HCT116 (cell line): ENCODE measurements at regions not wholly inside any gene's neighbourhood (a gene's known extent, or its start where the extent isn't known, plus 50 kb on each side); places are given as distances from the start of the nearest gene placed in this dataset.

ENCODE experiments used
- ATAC-seq: fragments of 200-7000 bp; cut with Tn5 transposase; 2 replicates; pipeline ENCODE4 v1.9.1; 2020; ENCODE audit warnings: mild to moderate bottlenecking, moderate library complexity
- BruUV-seq: library from RNA; stranded (reverse); fragments of 400-500 nt; replicated peaks from 2 replicates; lab custom pipeline; 2021; lab: Mats Ljungman, UMichigan
- CTCF ChIA-PET: fragments of 300-600 bp; sonication (Branson Sonifier 250); formaldehyde crosslinking; loops from one replicate; lab custom pipeline; 2021; ENCODE audit warnings: antibody characterized with exemption; lab: Charles Lee
- POLR2A ChIA-PET: fragments of 300-600, 350-600 bp; sonication (Branson Sonifier 250); formaldehyde crosslinking; loops from one replicate; lab custom pipeline; 2021; ENCODE audit warnings: antibody characterized with exemption; lab: Charles Lee
- RAD21 ChIA-PET, 2 experiments: fragments of 300-600 bp; sonication (Branson Sonifier 250); formaldehyde crosslinking; loops; one replicate each; lab custom pipeline; 2023; ENCODE audit warnings: low total read pairs in 2 of 2; ENCODE audit not compliant: uncharacterized antibody in 2 of 2, unreplicated experiment in 2 of 2, low non-redundant PET in 1 of 2; lab: Charles Lee
- DNase-seq: peaks from one replicate; pipeline ENCODE4 v3.0.0-alpha.2; 2010; ENCODE audit warnings: low read depth, low spot score
- H2AFZ ChIP-seq: fragments of 200-600 bp; shearing (Covaris generic), sonication (generic); 2 replicates; pipeline ENCODE4 v1.6.1; 2017; ENCODE audit warnings: low read depth, mixed run types, mixed read lengths, antibody characterized with exemption, low read length; ENCODE audit not compliant: poor library complexity, severe bottlenecking
- H3K27ac ChIP-seq: 2 replicates; pipeline ENCODE4 v1.5.1; 2012; ENCODE audit warnings: low read depth, low read length
- H3K27me3 ChIP-seq: fragments of 200-600 bp; sonication (generic); 2 replicates; pipeline ENCODE4 v1.6.1; 2016; ENCODE audit warnings: mixed run types, low read length, mixed read lengths; ENCODE audit not compliant: insufficient read depth
- H3K36me3 ChIP-seq, 2 experiments: fragments of 200-500 bp in 1 of 2; fragments of 200-600 bp in 1 of 2; sonication (Bioruptor generic) in 1 of 2; sonication (generic) in 1 of 2; 2 replicates each; pipeline versions ENCODE4 v1.5.1 to v1.6.1; 2014 to 2016; ENCODE audit warnings: low read length in 2 of 2, inconsistent platforms in 1 of 2, mixed read lengths in 1 of 2, mixed run types in 1 of 2; ENCODE audit not compliant: insufficient read depth in 2 of 2, control insufficient read depth in 1 of 2
- H3K4me1 ChIP-seq, 2 experiments: fragments of 200-600 bp in 1 of 2; sonication (generic) in 1 of 2; 2 replicates each; pipeline versions ENCODE4 v1.5.1 to v1.6.1; 2012 to 2017; ENCODE audit warnings: low read length in 2 of 2, inconsistent platforms in 1 of 2, mild to moderate bottlenecking in 1 of 2, mixed read lengths in 1 of 2, mixed run types in 1 of 2, moderate library complexity in 1 of 2; ENCODE audit not compliant: insufficient read depth in 2 of 2, control insufficient read depth in 1 of 2
- H3K4me2 ChIP-seq: fragments of 200-600 bp; sonication (generic); 2 replicates; pipeline ENCODE4 v1.6.1; 2017; ENCODE audit warnings: mixed run types, low read length, mixed read lengths
- H3K4me3 ChIP-seq, 2 experiments: fragments of 200-600 bp in 1 of 2; sonication (generic) in 1 of 2; replicated peaks in 1 of 2; 2 replicates each; pipeline ENCODE4 v1.5.1; 2011 to 2016; ENCODE audit warnings: low read length in 2 of 2, control low read depth in 1 of 2, low read depth in 1 of 2, mild to moderate bottlenecking in 1 of 2, mixed read lengths in 1 of 2, mixed run types in 1 of 2
- H3K79me2 ChIP-seq: fragments of 200-600 bp; sonication (generic); 2 replicates; pipeline ENCODE4 v1.6.1; 2017; ENCODE audit warnings: mild to moderate bottlenecking, mixed run types, low read length, moderate library complexity, mixed read lengths; ENCODE audit not compliant: insufficient read depth
- H3K9ac ChIP-seq: fragments of 200-600 bp; sonication (generic); 2 replicates; pipeline ENCODE4 v1.6.1; 2016; ENCODE audit warnings: low read length, mixed read lengths
- H3K9me2 ChIP-seq: fragments of 200-600 bp; sonication (generic), shearing (Covaris generic); 2 replicates; pipeline ENCODE4 v1.6.1; 2017; ENCODE audit warnings: mixed run types, mild to moderate bottlenecking, moderate library complexity; ENCODE audit not compliant: insufficient read depth
- H3K9me3 ChIP-seq, 2 experiments: fragments of 200-500 bp in 1 of 2; fragments of 200-600 bp in 1 of 2; sonication (Bioruptor generic) in 1 of 2; sonication (generic) in 1 of 2; 2 replicates each; pipeline ENCODE4 v1.6.1; 2014 to 2017; ENCODE audit warnings: low read length in 2 of 2, mixed read lengths in 2 of 2, inconsistent platforms in 1 of 2, low read depth in 1 of 2, mild to moderate bottlenecking in 1 of 2, mixed run types in 1 of 2, moderate library complexity in 1 of 2; ENCODE audit not compliant: control insufficient read depth in 1 of 2, insufficient read depth in 1 of 2
- H4K20me1 ChIP-seq: fragments of 200-600 bp; sonication (generic), shearing (Covaris generic); 2 replicates; pipeline ENCODE4 v1.6.1; 2017; ENCODE audit warnings: mixed run types, mild to moderate bottlenecking, moderate library complexity; ENCODE audit not compliant: insufficient read depth
- ATF3 ChIP-seq: IDR thresholded peaks from 2 replicates; pipeline ENCODE4 v1.6.1; 2012
- CBX3 ChIP-seq: IDR thresholded peaks from 2 replicates; pipeline ENCODE4 v1.6.1; 2012; ENCODE audit warnings: low read depth
- CEBPB ChIP-seq: IDR thresholded peaks from 2 replicates; pipeline ENCODE4 v1.6.1; 2012; ENCODE audit warnings: low read depth
- CTCF ChIP-seq, 3 experiments: fragments of 200-600 bp in 1 of 3; sonication (generic) in 1 of 3; IDR thresholded peaks in 2 of 3; conservative IDR thresholded peaks in 1 of 3; 2 replicates each; pipeline ENCODE4 v1.5.1; 2012 to 2017; ENCODE audit warnings: low read depth in 2 of 3, low read length in 2 of 3, antibody characterized with exemption in 1 of 3, borderline replicate concordance in 1 of 3, control low read depth in 1 of 3, mild to moderate bottlenecking in 1 of 3, mixed read lengths in 1 of 3, mixed run types in 1 of 3, moderate library complexity in 1 of 3; ENCODE audit not compliant: insufficient read depth in 1 of 3
- ELF1 ChIP-seq: IDR thresholded peaks from 2 replicates; pipeline ENCODE4 v1.6.1; 2012; ENCODE audit warnings: low read depth, borderline replicate concordance
- EZH2 ChIP-seq: fragments of 200-600 bp; sonication (generic); IDR thresholded peaks from 2 replicates; pipeline ENCODE4 v1.6.1; 2017; ENCODE audit warnings: antibody characterized with exemption, mixed run types
- JUND ChIP-seq: IDR thresholded peaks from 2 replicates; pipeline ENCODE4 v1.6.1; 2012
- POLR2A ChIP-seq: IDR thresholded peaks from 2 replicates; pipeline ENCODE4 v1.7.0; 2011; ENCODE audit warnings: borderline replicate concordance; ENCODE audit not compliant: insufficient read depth, insufficient read length; ENCODE audit errors: extremely low read depth
- POLR2AphosphoS5 ChIP-seq: IDR thresholded peaks from 2 replicates; pipeline ENCODE4 v1.6.1; 2011; ENCODE audit warnings: mild to moderate bottlenecking, low read depth, low read length, moderate library complexity
- RAD21 ChIP-seq: IDR thresholded peaks from 2 replicates; pipeline ENCODE4 v1.6.1; 2012; ENCODE audit warnings: low read depth, mild to moderate bottlenecking
- SP1 ChIP-seq: IDR thresholded peaks from 2 replicates; pipeline ENCODE4 v1.6.1; 2012; ENCODE audit warnings: low read depth
- SRF ChIP-seq: IDR thresholded peaks from 2 replicates; pipeline ENCODE4 v1.6.1; 2012; ENCODE audit warnings: low read depth
- TCF7L2 ChIP-seq: IDR thresholded peaks from 2 replicates; pipeline ENCODE4 v1.7.0; 2011; ENCODE audit warnings: borderline replicate concordance, inconsistent platforms; ENCODE audit not compliant: insufficient read depth, insufficient read length; ENCODE audit errors: extremely low read depth
- ZFX ChIP-seq: fragments of 450-650 bp; IDR thresholded peaks from 2 replicates; pipeline ENCODE4 v1.6.1; 2017
- ZNF274 ChIP-seq: fragments of 200-500 bp; sonication (Bioruptor generic); IDR thresholded peaks from 2 replicates; pipeline ENCODE4 v1.6.1; 2014; ENCODE audit warnings: mild to moderate bottlenecking, low read depth, low read length, inconsistent platforms
- intact Hi-C: fragments of 100-400 bp; cut with micrococcal nuclease; formaldehyde crosslinking; loops from 2 replicates; pipeline ENCODE4 v1.10.0; 2022
- TF ChIP-seq, protein P1 (sequence below): IDR thresholded peaks from 2 replicates; pipeline ENCODE4 v1.6.1; 2011; ENCODE audit warnings: mild to moderate bottlenecking, low read length, moderate library complexity; ENCODE audit not compliant: insufficient replicate concordance; ENCODE audit errors: extremely low read depth
- TF ChIP-seq, protein P2 (sequence below): IDR thresholded peaks from 2 replicates; pipeline ENCODE4 v1.6.1; 2012

DNA sequence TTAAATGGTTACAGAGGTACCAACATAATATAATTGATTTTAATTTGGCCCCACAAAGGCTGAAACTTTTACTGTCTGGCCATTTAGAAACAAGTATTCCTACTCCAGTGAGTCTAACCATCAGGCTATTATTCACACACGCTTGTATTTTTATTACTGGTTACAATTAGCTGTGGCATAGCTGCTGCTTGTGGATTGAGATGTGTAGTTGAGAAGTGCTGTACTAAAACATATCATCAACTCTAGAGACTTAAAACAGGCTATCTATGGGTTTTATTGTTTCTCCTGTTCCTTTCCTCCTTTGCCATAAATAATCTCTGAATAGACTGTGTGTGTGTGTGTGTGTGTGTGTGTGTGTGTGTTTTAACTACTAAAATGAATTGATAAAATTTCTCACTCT, 530.2 kb downstream of the CCDC85A start:
- H3K4me2 ChIP-seq, result no peak overlapping the region
- no peaks in the 10 kb centered on the region for H3K9me3 ChIP-seq
- H3K27ac ChIP-seq, result no peak overlapping the region
- no peaks in the 10 kb centered on the region for H3K9me2 ChIP-seq
- H3K36me3 ChIP-seq, result no peaks in the 10 kb centered on the region
- intact Hi-C loops, result no loop called here
- BruUV-seq, result no TSS peak
- CTCF ChIA-PET, result no interaction called here
- H3K4me3 ChIP-seq, result no peak overlapping the region
- no peak overlapping the region for H3K9ac ChIP-seq
- no peaks in the 10 kb centered on the region for H3K79me2 ChIP-seq
- H2AFZ ChIP-seq, result no peak overlapping the region
- H4K20me1 ChIP-seq, result no peaks in the 10 kb centered on the region
- ATAC-seq (no peak), DNase-seq (no peak)
- H3K4me1 ChIP-seq, result no peaks in the 10 kb centered on the region
- RAD21 ChIA-PET, result no interaction called here
- POLR2A ChIA-PET, result no interaction called here
- H3K27me3 ChIP-seq, result no peaks in the 10 kb centered on the region
- no peak for TF ChIP-seq CEBPB
- TF ChIP-seq JUND, result no peak
- TF ChIP-seq, protein P1, sequence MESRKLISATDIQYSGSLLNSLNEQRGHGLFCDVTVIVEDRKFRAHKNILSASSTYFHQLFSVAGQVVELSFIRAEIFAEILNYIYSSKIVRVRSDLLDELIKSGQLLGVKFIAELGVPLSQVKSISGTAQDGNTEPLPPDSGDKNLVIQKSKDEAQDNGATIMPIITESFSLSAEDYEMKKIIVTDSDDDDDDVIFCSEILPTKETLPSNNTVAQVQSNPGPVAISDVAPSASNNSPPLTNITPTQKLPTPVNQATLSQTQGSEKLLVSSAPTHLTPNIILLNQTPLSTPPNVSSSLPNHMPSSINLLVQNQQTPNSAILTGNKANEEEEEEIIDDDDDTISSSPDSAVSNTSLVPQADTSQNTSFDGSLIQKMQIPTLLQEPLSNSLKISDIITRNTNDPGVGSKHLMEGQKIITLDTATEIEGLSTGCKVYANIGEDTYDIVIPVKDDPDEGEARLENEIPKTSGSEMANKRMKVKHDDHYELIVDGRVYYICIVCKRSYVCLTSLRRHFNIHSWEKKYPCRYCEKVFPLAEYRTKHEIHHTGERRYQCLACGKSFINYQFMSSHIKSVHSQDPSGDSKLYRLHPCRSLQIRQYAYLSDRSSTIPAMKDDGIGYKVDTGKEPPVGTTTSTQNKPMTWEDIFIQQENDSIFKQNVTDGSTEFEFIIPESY, result no peak
- TF ChIP-seq, protein P2, sequence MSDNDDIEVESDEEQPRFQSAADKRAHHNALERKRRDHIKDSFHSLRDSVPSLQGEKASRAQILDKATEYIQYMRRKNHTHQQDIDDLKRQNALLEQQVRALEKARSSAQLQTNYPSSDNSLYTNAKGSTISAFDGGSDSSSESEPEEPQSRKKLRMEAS, result no peak
- TF ChIP-seq POLR2AphosphoS5, result no peak
- TF ChIP-seq CBX3, result no peak
- TF ChIP-seq ZNF274, result no peak
- TF ChIP-seq SRF, result no peak
- TF ChIP-seq SP1, result no peak
- TF ChIP-seq ZFX, result no peak
- no peak for TF ChIP-seq CTCF (IDR thresholded peaks at IDR 0.05 in 2 of 3, conservative IDR thresholded peaks at IDR 0.05 in 1 of 3; ENCODE audit: borderline replicate concordance in 1 of 3, insufficient read depth in 1 of 3, low read depth in 2 of 3, low read length in 2 of 3)
- TF ChIP-seq ATF3, result no peak
- no peak for TF ChIP-seq ELF1
- no peak for TF ChIP-seq TCF7L2
- no peak for TF ChIP-seq POLR2A
- TF ChIP-seq RAD21, result no peak
- no peak for TF ChIP-seq EZH2
- TF ChIP-seq, all 23 proteins: peak for 0
